Panc1 (cell line): ENCODE measurements at regions not wholly inside any gene's neighbourhood (a gene's known extent, or its start where the extent isn't known, plus 50 kb on each side); places are given as distances from the start of the nearest gene placed in this dataset.

ENCODE experiments used
- POLR2AphosphoS5 ChIP-seq: IDR thresholded peaks from 2 replicates; pipeline ENCODE4 v1.6.1; 2012; ENCODE audit warnings: mild to moderate bottlenecking, low read depth, low read length, moderate library complexity
- SIN3A ChIP-seq: IDR thresholded peaks from 2 replicates; pipeline ENCODE4 v1.6.1; 2012; ENCODE audit warnings: low read depth, mild to moderate bottlenecking, low read length, moderate library complexity, borderline replicate concordance; ENCODE audit not compliant: insufficient read depth
- TF ChIP-seq, protein P1 (sequence below): fragments of 450-650 bp; IDR thresholded peaks from 2 replicates; pipeline ENCODE4 v1.5.1; 2017; ENCODE audit warnings: mild to moderate bottlenecking
- TF ChIP-seq, protein P2 (sequence below), 2 experiments: IDR thresholded peaks; 2 replicates each; pipeline ENCODE4 v1.6.1; 2011 to 2012; ENCODE audit warnings: low read depth in 2 of 2, control low read depth in 1 of 2, low read length in 1 of 2, mild to moderate bottlenecking in 1 of 2, moderate library complexity in 1 of 2; ENCODE audit not compliant: insufficient read depth in 1 of 2

DNA sequence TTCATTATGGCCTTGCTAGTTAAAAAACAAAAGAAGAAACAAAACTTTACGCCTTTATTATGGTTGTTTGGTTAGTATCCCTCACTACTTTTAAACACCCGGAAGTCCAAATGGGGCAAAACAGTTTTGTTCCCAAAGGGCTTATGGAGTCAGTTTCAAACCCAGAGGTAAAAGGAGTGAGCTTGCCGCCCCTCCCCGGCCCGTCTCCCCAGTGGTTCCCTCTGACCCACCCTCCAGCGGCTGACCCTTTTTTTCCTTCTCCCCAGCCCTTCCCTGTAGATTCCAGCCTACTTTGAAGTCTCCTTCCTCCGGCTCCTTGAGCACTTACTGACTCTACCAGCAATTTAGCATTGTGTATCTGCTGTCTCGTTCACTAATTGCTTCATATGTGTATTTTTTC is 209.2 kb downstream of the ICOS start:
- TF ChIP-seq, protein P1, sequence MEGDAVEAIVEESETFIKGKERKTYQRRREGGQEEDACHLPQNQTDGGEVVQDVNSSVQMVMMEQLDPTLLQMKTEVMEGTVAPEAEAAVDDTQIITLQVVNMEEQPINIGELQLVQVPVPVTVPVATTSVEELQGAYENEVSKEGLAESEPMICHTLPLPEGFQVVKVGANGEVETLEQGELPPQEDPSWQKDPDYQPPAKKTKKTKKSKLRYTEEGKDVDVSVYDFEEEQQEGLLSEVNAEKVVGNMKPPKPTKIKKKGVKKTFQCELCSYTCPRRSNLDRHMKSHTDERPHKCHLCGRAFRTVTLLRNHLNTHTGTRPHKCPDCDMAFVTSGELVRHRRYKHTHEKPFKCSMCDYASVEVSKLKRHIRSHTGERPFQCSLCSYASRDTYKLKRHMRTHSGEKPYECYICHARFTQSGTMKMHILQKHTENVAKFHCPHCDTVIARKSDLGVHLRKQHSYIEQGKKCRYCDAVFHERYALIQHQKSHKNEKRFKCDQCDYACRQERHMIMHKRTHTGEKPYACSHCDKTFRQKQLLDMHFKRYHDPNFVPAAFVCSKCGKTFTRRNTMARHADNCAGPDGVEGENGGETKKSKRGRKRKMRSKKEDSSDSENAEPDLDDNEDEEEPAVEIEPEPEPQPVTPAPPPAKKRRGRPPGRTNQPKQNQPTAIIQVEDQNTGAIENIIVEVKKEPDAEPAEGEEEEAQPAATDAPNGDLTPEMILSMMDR, result no peak
- TF ChIP-seq POLR2AphosphoS5, result no peak
- TF ChIP-seq, protein P2, sequence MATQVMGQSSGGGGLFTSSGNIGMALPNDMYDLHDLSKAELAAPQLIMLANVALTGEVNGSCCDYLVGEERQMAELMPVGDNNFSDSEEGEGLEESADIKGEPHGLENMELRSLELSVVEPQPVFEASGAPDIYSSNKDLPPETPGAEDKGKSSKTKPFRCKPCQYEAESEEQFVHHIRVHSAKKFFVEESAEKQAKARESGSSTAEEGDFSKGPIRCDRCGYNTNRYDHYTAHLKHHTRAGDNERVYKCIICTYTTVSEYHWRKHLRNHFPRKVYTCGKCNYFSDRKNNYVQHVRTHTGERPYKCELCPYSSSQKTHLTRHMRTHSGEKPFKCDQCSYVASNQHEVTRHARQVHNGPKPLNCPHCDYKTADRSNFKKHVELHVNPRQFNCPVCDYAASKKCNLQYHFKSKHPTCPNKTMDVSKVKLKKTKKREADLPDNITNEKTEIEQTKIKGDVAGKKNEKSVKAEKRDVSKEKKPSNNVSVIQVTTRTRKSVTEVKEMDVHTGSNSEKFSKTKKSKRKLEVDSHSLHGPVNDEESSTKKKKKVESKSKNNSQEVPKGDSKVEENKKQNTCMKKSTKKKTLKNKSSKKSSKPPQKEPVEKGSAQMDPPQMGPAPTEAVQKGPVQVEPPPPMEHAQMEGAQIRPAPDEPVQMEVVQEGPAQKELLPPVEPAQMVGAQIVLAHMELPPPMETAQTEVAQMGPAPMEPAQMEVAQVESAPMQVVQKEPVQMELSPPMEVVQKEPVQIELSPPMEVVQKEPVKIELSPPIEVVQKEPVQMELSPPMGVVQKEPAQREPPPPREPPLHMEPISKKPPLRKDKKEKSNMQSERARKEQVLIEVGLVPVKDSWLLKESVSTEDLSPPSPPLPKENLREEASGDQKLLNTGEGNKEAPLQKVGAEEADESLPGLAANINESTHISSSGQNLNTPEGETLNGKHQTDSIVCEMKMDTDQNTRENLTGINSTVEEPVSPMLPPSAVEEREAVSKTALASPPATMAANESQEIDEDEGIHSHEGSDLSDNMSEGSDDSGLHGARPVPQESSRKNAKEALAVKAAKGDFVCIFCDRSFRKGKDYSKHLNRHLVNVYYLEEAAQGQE (IDR thresholded peaks at IDR 0.05; ENCODE audit: insufficient read depth in 1 of 2, low read depth in 2 of 2, low read length in 1 of 2), result no peak
- TF ChIP-seq SIN3A, result no peak
